Lung microvascular endothelial cell (primary cell): ENCODE measurements at regions not wholly inside any gene's neighbourhood (a gene's known extent, or its start where the extent isn't known, plus 50 kb on each side); places are given as distances from the start of the nearest gene placed in this dataset.

Experiments
- DNase-seq, 2 donors: peaks; one replicate each; pipeline versions ENCODE4 v3.0.0 to v3.0.0-alpha.2; 2010; ENCODE audit warnings: low read depth in 2 of 2

- no peak for DNase-seq
Measured at GRCh38 chr16:85553436-85554113, 59.5 kb upstream of the GSE1 start.

- DNase-seq, result peak; percentile 49 to 64
Measured at GRCh38 chr16:85554114-85554888, 58.8 kb upstream of the GSE1 start.

- peak; percentile 64 to 65 for DNase-seq
Measured at GRCh38 chr16:85554889-85555718, 58.0 kb upstream of the GSE1 start.

- no peak for DNase-seq
Measured at GRCh38 chr16:85555719-85556455, 57.2 kb upstream of the GSE1 start.

- peak in 1 of 2 donors; percentile 22 for DNase-seq
Measured at GRCh38 chr16:85556456-85557082, 56.6 kb upstream of the GSE1 start.

- no peak for DNase-seq
Measured at GRCh38 chr16:85557083-85557970, 55.8 kb upstream of the GSE1 start.

- DNase-seq, result no peak
Measured at GRCh38 chr16:85557971-85558657, 55.0 kb upstream of the GSE1 start.

GRCh38 chr16:85560932-85561247 is 52.2 kb upstream of the GSE1 start:
- DNase-seq, result no peak

- DNase-seq, result no peak
Measured at GRCh38 chr16:85561248-85562092, 51.7 kb upstream of the GSE1 start.

- DNase-seq, result no peak
Measured at GRCh38 chr16:85562093-85562786, 50.9 kb upstream of the GSE1 start.

GRCh38 chr16:85563034-85563433 is 50.1 kb upstream of the GSE1 start:
- DNase-seq, result no peak
